OCI-LY3 (cell line): ENCODE measurements at regions not wholly inside any gene's neighbourhood (a gene's known extent, or its start where the extent isn't known, plus 50 kb on each side); places are given as distances from the start of the nearest gene placed in this dataset.

ENCODE experiments used
- H2AFZ ChIP-seq: fragments of 200-600, 300-600 bp; shearing (Covaris generic); 2 replicates; pipeline ENCODE4 v1.6.0; 2014; ENCODE audit warnings: antibody characterized with exemption, low read depth, low read length
- H3K27ac ChIP-seq: fragments of 200-600, 300-600 bp; sonication (generic); 2 replicates; pipeline ENCODE4 v1.5.1; 2014; ENCODE audit warnings: mild to moderate bottlenecking, low read length, moderate library complexity, mixed read lengths
- H3K27me3 ChIP-seq: fragments of 200-600, 300-600 bp; sonication (generic); 2 replicates; pipeline ENCODE4 v1.6.1; 2014; ENCODE audit warnings: low read depth, low read length, mixed read lengths
- H3K36me3 ChIP-seq: fragments of 200-600, 300-600 bp; sonication (generic); replicated peaks from 2 replicates; pipeline ENCODE3; 2014; ENCODE audit warnings: low read depth, low read length, mixed read lengths
- H3K4me1 ChIP-seq: fragments of 300-600, 200-600 bp; sonication (generic); 2 replicates; pipeline ENCODE4 v1.6.1; 2014; ENCODE audit warnings: low read length, mixed read lengths
- H3K4me2 ChIP-seq: fragments of 200-600, 300-600 bp; sonication (generic); 2 replicates; pipeline ENCODE4 v1.6.1; 2014; ENCODE audit warnings: low read length, mixed read lengths
- H3K4me3 ChIP-seq: fragments of 300-600, 200-600 bp; sonication (generic); 2 replicates; pipeline ENCODE4 v1.5.1; 2014; ENCODE audit warnings: antibody characterized with exemption, mild to moderate bottlenecking, low read length, moderate library complexity
- H3K79me2 ChIP-seq: fragments of 300-600, 200-600 bp; shearing (Covaris generic); 2 replicates; pipeline ENCODE4 v1.6.1; 2014; ENCODE audit warnings: mild to moderate bottlenecking, low read length, mixed read lengths
- H3K9ac ChIP-seq: fragments of 300-600, 200-600 bp; shearing (Covaris generic); 2 replicates; pipeline ENCODE4 v1.6.0; 2014; ENCODE audit warnings: mild to moderate bottlenecking, low read length, moderate library complexity
- H3K9me3 ChIP-seq: fragments of 200-600, 300-600 bp; shearing (Covaris generic); 2 replicates; pipeline ENCODE4 v1.6.1; 2014; ENCODE audit warnings: low read length, mixed read lengths; ENCODE audit not compliant: insufficient read depth
- H4K20me1 ChIP-seq: fragments of 200-600, 300-600 bp; sonication (generic); 2 replicates; pipeline ENCODE4 v1.6.1; 2016; ENCODE audit warnings: low read length, mixed read lengths; ENCODE audit not compliant: insufficient read depth
- EZH2phosphoT487 ChIP-seq: fragments of 200-600 bp; shearing (Covaris generic); IDR thresholded peaks from 2 replicates; pipeline ENCODE4 v1.6.1; 2018; ENCODE audit warnings: antibody characterized with exemption, mixed run types, low read depth
- TF ChIP-seq, protein P1 (sequence below): fragments of 200-600, 300-600 bp; sonication (generic); IDR thresholded peaks from 2 replicates; pipeline ENCODE4 v1.5.1; 2014; ENCODE audit warnings: antibody characterized with exemption, low read length, low read depth

DNA sequence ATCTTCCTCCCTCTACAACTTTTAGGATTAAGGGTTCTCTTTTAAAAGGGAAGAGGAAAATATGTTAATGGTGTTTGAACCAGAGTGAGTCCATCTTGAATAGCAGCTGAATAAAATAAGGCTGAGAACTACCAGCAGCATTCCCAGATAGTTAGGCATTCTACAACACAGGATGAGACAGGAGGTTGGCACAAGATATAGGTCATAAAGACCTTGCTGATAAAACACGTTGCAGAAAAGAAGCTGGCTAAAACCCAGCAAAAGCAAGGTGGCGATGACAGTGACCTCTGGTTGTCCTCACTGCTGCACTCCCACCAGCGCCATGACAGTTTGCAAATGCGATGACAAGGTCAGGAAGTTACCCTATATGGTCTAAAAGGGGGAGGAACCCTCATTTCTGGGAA is 77.8 kb downstream of the PLK2 start:
- Histone ChIP-seq H3K4me2 (no peak overlapping the region), H3K27me3 (no peaks in the 10 kb centered on the region), H3K36me3 (no peaks in the 10 kb centered on the region), H3K79me2 (no peaks in the 10 kb centered on the region), H3K4me3 (no peak overlapping the region), H2AFZ (no peak overlapping the region), H3K9me3 (no peaks in the 10 kb centered on the region), H3K4me1 (no peaks in the 10 kb centered on the region), H3K27ac (no peak overlapping the region), H4K20me1 (no peaks in the 10 kb centered on the region), H3K9ac (no peak overlapping the region)
- TF ChIP-seq, protein P1, sequence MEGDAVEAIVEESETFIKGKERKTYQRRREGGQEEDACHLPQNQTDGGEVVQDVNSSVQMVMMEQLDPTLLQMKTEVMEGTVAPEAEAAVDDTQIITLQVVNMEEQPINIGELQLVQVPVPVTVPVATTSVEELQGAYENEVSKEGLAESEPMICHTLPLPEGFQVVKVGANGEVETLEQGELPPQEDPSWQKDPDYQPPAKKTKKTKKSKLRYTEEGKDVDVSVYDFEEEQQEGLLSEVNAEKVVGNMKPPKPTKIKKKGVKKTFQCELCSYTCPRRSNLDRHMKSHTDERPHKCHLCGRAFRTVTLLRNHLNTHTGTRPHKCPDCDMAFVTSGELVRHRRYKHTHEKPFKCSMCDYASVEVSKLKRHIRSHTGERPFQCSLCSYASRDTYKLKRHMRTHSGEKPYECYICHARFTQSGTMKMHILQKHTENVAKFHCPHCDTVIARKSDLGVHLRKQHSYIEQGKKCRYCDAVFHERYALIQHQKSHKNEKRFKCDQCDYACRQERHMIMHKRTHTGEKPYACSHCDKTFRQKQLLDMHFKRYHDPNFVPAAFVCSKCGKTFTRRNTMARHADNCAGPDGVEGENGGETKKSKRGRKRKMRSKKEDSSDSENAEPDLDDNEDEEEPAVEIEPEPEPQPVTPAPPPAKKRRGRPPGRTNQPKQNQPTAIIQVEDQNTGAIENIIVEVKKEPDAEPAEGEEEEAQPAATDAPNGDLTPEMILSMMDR = no peak
- TF ChIP-seq EZH2phosphoT487 = no peak

DNA sequence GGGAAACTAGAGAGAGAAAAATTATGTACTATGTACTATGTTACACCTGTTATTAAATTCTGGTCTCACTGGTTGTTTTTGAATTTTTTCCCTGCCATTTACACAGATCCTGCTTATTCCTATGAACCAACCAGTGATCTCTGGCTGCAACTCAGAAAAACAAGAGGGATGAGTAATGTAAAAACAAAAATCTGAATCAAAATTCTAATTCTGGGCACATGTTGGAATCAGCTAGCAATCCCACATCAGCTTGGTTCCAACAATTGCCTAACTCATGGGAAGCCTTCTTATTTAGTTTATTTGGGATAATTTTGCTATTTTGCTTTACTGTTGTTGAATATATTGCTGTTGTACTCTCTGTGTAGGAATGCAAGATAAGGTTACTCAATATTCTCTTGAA is 78.3 kb downstream of the PLK2 start:
- Histone ChIP-seq H3K27ac (no peak overlapping the region), H3K4me1 (no peaks in the 10 kb centered on the region), H3K4me2 (no peak overlapping the region), H4K20me1 (no peaks in the 10 kb centered on the region), H3K9ac (no peak overlapping the region), H3K9me3 (no peaks in the 10 kb centered on the region), H2AFZ (no peak overlapping the region), H3K4me3 (no peak overlapping the region), H3K27me3 (no peaks in the 10 kb centered on the region), H3K36me3 (no peaks in the 10 kb centered on the region), H3K79me2 (no peaks in the 10 kb centered on the region)
- TF ChIP-seq EZH2phosphoT487 = no peak
- TF ChIP-seq, protein P1 = no peak

DNA sequence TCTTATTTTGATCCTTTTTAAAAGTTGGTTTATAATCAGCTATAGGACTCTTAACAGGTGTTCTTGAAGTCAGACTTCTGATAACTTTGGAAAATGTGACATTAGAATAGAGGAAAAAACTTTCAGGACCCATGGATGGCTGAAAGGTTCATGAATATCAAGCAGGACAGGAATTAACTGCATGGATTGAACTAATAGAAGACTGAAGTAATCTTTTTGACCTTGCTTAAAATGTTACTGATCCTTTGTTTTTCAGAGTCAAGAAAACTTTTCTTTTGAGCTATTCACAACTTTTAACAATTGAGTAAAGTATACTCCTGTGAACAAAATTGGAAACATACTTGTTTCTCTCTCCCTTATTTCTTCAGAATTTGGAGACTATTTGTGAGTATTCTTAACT is 79.2 kb downstream of the PLK2 start:
- no peaks in the 10 kb centered on the region for H4K20me1 ChIP-seq
- H3K9ac ChIP-seq = no peak overlapping the region
- no peaks in the 10 kb centered on the region for H3K9me3 ChIP-seq
- no peaks in the 10 kb centered on the region for H3K79me2 ChIP-seq
- no peaks in the 10 kb centered on the region for H3K36me3 ChIP-seq
- no peak for TF ChIP-seq EZH2phosphoT487
- H3K4me3 ChIP-seq = no peak overlapping the region
- H2AFZ ChIP-seq = no peak overlapping the region
- no peak overlapping the region for H3K4me2 ChIP-seq
- no peaks in the 10 kb centered on the region for H3K4me1 ChIP-seq
- no peak overlapping the region for H3K27ac ChIP-seq
- H3K27me3 ChIP-seq = no peaks in the 10 kb centered on the region

DNA sequence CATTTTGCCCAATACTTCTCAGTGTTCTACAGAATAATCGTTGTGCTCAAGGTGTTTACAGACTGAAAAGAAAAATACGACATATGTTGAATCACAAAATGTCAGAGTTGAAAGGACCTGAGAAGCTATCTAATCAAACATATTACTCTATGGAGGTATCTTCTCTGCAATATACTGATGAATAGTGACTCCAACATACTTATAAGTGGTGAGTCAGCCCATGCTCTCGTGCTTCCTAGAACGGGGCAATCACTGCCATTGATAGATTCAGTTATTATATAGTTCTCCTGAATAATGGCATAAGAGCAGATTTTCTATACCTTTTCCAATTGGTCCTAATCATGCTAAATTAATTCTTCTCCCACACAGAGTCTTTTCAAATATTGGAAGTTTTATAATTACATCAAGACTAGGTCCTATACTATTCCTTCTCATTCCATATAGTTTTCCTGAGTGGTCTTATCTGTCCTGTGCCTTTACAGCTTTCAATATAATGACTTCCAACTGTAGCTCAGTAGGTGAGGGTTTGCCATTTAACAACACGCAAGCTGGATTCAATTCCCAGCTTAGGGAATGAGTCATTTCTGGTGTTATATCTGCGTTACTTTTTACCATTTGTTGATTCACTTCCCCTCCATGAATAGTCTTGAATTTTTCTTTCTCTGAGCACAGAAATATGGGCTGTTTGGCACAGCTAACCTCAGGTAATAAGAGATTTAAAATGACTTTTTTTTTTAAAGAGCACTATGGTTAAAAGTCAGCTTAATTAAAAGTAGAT is 81.1 kb downstream of the PLK2 start:
- TF ChIP-seq EZH2phosphoT487 = no peak
- TF ChIP-seq, protein P1 = no peak
- H3K9ac ChIP-seq = no peak overlapping the region
- H4K20me1 ChIP-seq = no peaks in the 10 kb centered on the region
- H3K36me3 ChIP-seq = no peaks in the 10 kb centered on the region
- H3K27me3 ChIP-seq = no peaks in the 10 kb centered on the region
- H3K27ac ChIP-seq = no peak overlapping the region
- no peaks in the 10 kb centered on the region for H3K4me1 ChIP-seq
- H3K4me2 ChIP-seq = no peak overlapping the region
- H3K79me2 ChIP-seq = no peaks in the 10 kb centered on the region
- H2AFZ ChIP-seq = no peak overlapping the region
- H3K4me3 ChIP-seq = no peak overlapping the region
- H3K9me3 ChIP-seq = no peaks in the 10 kb centered on the region

DNA sequence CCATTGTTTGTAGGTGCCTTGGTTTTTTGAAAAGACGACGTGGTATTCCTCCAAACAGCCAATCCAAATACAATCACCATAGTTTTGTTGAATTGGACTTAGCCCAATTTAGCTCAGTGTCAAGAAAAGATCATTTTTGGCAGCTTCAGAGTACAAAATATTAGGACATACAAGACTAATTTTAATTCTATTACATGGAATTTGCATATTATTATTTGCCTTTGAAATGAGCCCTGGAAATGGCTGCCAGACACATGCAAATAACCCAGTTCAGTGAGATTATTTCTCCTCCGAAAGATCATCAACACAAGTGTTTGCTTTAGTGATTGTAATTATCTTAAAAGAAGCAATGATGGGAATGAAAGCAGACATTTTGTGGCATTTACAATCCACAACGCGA is 89.3 kb downstream of the PLK2 start:
- H3K9ac ChIP-seq = no peak overlapping the region
- H3K27ac ChIP-seq = no peak overlapping the region
- no peaks in the 10 kb centered on the region for H3K27me3 ChIP-seq
- H3K4me3 ChIP-seq = no peak overlapping the region
- H3K36me3 ChIP-seq = no peaks in the 10 kb centered on the region
- no peaks in the 10 kb centered on the region for H3K79me2 ChIP-seq
- no peaks in the 10 kb centered on the region for H4K20me1 ChIP-seq
- TF ChIP-seq, protein P1 = no peak
- no peak for TF ChIP-seq EZH2phosphoT487
- H2AFZ ChIP-seq = no peak overlapping the region
- no peak overlapping the region for H3K4me2 ChIP-seq
- no peaks in the 10 kb centered on the region for H3K4me1 ChIP-seq
- no peaks in the 10 kb centered on the region for H3K9me3 ChIP-seq
